Urinary bladder (tissue), 3 donors: ENCODE measurements at regions not wholly inside any gene's neighbourhood (a gene's known extent, or its start where the extent isn't known, plus 50 kb on each side); places are given as distances from the start of the nearest gene placed in this dataset.

Experiments
- DNase-seq: peaks from one replicate; pipeline ENCODE4 v3.0.0-alpha.2; 2015; ENCODE audit errors: extremely low spot score
- H3K27ac ChIP-seq: one replicate; pipeline ENCODE4 v1.5.1; 2013; ENCODE audit warnings: low read depth, mild to moderate bottlenecking, moderate library complexity
- H3K36me3 ChIP-seq: one replicate; pipeline ENCODE4 v1.6.1; 2013; ENCODE audit warnings: mild to moderate bottlenecking, moderate library complexity; ENCODE audit not compliant: insufficient read depth
- H3K4me1 ChIP-seq: one replicate; pipeline ENCODE4 v1.6.1; 2013; ENCODE audit warnings: mild to moderate bottlenecking, moderate library complexity; ENCODE audit not compliant: insufficient read depth
- H3K4me3 ChIP-seq: one replicate; pipeline ENCODE4 v1.5.1; 2013; ENCODE audit warnings: low read depth, low read length
- WGBS: extraction: QIAGEN DNeasy Blood & Tissue Kit; methylation state at CpG from one replicate; pipeline ENCODE4 v1.1.7; 2013; 5-methylcytosine and 5-hydroxymethylcytosine counted together
- donor health status: healthy with polysubstance abuse.
- donor health status: healthy.

GRCh38 chr9:28267351-28267750, 694.1 kb upstream of the C9orf72 start:
- WGBS = 86% methylated on average over 6 of the region's 6 CpGs
- no peak overlapping the region for H3K4me3 ChIP-seq
- DNase-seq = no peak
- no peak overlapping the region for H3K27ac ChIP-seq
- H3K36me3 ChIP-seq = no peaks in the 10 kb centered on the region
- H3K4me1 ChIP-seq = no peaks in the 10 kb centered on the region

DNA sequence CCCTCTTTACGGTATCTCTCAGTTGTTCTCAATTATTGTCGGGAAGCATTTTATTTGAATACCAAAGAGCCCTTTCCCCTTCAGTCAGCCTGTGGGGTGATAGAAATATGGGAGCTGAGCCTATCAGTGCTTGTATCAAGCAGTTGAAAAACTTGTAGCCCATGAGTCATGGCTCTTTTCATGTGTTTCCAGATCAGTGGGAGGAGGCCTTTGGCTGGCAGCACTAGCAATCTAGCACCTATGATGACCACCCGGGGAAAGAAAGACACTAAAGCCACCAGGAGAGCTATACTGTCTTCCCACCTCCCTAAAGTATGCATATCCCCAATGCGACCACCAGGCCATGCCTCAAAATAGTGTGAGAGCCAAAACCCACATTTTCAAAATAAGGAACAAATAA, 696.9 kb upstream of the C9orf72 start:
- WGBS = 86% methylated on average over 4 of the region's 4 CpGs

GRCh38 chr9:28272127-28272526, 698.8 kb upstream of the C9orf72 start:
- 86% methylated on average over 4 of the region's 4 CpGs for WGBS
- Histone ChIP-seq H3K4me3 (no peak overlapping the region), H3K4me1 (no peaks in the 10 kb centered on the region), H3K36me3 (peaks cover 2% of the 10 kb centered on the region), H3K27ac (no peak overlapping the region)
- no peak for DNase-seq

More for the DNA sequence above, 696.9 kb upstream of the C9orf72 start:
- no peaks in the 10 kb centered on the region for H3K4me1 ChIP-seq
- H3K4me3 ChIP-seq = no peak overlapping the region
- H3K36me3 ChIP-seq = peaks cover 2% of the 10 kb centered on the region
- H3K27ac ChIP-seq = no peak overlapping the region
- no peak for DNase-seq

- WGBS = 64% methylated on average over 4 of the region's 4 CpGs
- no peak overlapping the region for H3K27ac ChIP-seq
Measured at GRCh38 chr9:28287455-28287854, 714.2 kb upstream of the C9orf72 start.

DNA sequence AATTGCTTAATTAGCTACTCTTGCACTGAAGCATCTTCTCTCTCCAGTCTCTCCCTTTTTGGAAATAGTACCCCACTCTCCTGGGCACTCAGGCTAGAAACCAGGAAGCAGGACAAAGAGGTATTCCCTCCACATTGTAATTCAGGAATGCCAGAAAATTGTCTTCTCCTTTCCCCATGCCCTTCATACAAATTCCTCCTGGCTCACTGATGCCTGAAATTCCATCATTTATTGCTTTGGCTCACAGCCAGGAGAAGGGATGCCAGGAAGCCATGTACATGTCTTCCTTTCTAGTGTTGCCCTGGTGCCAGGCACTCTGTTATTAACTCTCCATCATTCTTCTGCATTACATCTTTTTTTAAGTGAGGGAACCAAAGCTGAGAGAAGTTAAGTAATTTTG, 716.5 kb upstream of the C9orf72 start:
- H3K36me3 ChIP-seq = no peaks in the 10 kb centered on the region
- H3K27ac ChIP-seq = no peak overlapping the region
- no peaks in the 10 kb centered on the region for H3K4me1 ChIP-seq
- H3K4me3 ChIP-seq = no peak overlapping the region
- DNase-seq = no peak

More at GRCh38 chr9:28287455-28287854, 714.2 kb upstream of the C9orf72 start:
- no peak for DNase-seq
- Histone ChIP-seq H3K36me3 (no peaks in the 10 kb centered on the region), H3K4me3 (no peak overlapping the region), H3K4me1 (no peaks in the 10 kb centered on the region)

GRCh38 chr9:28293369-28294090, 720.2 kb upstream of the C9orf72 start:
- no peak overlapping the region for H3K4me3 ChIP-seq
- no peaks in the 10 kb centered on the region for H3K36me3 ChIP-seq
- H3K4me1 ChIP-seq = no peaks in the 10 kb centered on the region
- 73% methylated on average over 3 of the region's 3 CpGs for WGBS
- DNase-seq = no peak
- H3K27ac ChIP-seq = no peak overlapping the region

- Histone ChIP-seq H3K4me1 (no peaks in the 10 kb centered on the region), H3K27ac (no peak overlapping the region)
- no peak for DNase-seq
Measured at GRCh38 chr9:28301281-28301680, 728.0 kb upstream of the C9orf72 start.

GRCh38 chr9:28317745-28318144, 744.5 kb upstream of the C9orf72 start:
- H3K4me3 ChIP-seq = no peak overlapping the region
- H3K36me3 ChIP-seq = no peaks in the 10 kb centered on the region
- 78% methylated on average over 1 of the region's 1 CpG for WGBS
- no peaks in the 10 kb centered on the region for H3K4me1 ChIP-seq
- DNase-seq = no peak
- no peak overlapping the region for H3K27ac ChIP-seq

More at GRCh38 chr9:28301281-28301680, 728.0 kb upstream of the C9orf72 start:
- no peak overlapping the region for H3K4me3 ChIP-seq
- H3K36me3 ChIP-seq = no peaks in the 10 kb centered on the region

DNA sequence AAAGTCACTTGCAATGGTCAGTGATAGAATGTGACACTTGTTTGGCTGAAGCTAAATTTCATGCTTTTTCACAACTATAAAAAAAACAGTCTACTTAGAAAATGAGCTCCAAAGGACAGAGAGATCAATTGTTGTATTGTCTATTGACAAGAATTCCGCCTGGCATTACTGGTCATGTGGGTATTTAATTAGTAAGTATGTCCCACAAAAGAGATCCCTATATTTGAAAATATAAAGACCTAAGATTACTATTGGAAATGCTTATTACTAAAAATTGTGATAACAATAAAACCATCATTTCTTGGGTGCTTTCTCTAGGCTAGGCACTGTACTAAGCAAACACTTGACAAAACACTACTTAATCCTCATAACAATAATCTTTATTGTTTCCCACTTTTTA, 745.2 kb upstream of the C9orf72 start:
- DNase-seq = no peak
- H3K4me3 ChIP-seq = no peak overlapping the region
- 82% methylated on average over 1 of the region's 1 CpG for WGBS
- no peaks in the 10 kb centered on the region for H3K36me3 ChIP-seq
- no peaks in the 10 kb centered on the region for H3K4me1 ChIP-seq
- no peak overlapping the region for H3K27ac ChIP-seq

DNA sequence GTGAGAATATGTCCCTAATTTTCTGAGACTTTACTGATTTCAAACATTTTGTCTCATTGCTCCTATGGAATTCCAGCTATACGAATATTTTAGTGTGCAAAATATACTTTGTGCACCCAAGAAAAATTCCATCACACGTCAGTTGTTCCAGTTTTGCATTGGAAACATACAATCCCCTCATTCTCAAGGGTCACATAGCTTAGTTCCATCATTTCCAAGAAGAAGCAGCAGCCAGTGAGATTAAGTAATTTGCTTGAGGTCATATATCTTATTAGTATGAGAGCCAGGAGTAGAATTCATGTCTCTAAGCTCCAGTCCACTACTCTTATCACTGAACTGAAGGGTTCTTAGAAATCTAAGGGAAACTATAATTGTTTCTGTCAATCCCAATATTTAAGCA, 746.7 kb upstream of the C9orf72 start:
- no peak for DNase-seq
- WGBS = 80% methylated on average over 2 of the region's 2 CpGs
- Histone ChIP-seq H3K36me3 (no peaks in the 10 kb centered on the region), H3K4me1 (no peaks in the 10 kb centered on the region), H3K27ac (no peak overlapping the region), H3K4me3 (no peak overlapping the region)

DNA sequence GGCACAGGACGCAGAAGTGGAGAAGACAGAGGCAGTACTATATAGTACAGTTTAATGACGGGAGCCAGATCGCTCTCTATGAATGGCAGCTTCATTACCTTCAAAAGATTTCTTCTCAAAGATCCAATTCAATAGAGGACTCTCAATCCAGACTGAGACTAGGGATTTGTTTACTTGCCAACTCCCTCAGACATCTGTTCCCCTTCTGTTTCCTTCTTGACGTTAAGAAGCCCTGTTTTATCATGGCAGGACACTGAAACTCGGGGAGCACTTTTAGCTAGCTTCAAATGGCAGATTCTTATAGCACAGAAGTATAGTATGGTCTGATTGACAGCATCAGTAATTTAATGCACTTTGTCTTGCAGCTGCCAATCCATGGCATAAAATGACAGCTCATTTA, 747.3 kb upstream of the C9orf72 start:
- no peaks in the 10 kb centered on the region for H3K4me1 ChIP-seq
- H3K27ac ChIP-seq = no peak overlapping the region
- H3K36me3 ChIP-seq = no peaks in the 10 kb centered on the region
- WGBS = 53% methylated on average over 5 of the region's 5 CpGs
- DNase-seq = no peak
- no peak overlapping the region for H3K4me3 ChIP-seq

DNA sequence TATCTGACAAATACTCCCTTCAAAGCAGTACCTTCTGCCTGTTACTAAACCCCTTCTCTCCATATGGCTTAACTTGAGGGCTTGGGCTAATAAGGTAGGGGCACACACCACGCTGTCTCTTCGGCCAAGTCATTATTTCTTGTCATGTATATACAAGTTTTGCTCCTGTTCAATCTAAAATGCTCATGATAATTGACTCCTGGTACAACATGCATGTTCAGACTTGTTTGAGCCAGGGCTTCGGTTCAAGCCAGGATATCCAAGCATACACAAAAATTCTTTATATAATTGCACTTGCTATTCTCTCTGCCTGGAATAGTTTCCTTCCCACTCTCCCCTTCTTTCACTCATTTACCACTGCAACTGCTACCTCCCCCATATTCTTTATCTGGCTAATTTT, 756.0 kb upstream of the C9orf72 start:
- no peak overlapping the region for H3K27ac ChIP-seq
- DNase-seq = no peak
- WGBS = 89% methylated on average over 3 of the region's 3 CpGs
- H3K36me3 ChIP-seq = no peaks in the 10 kb centered on the region
- H3K4me3 ChIP-seq = no peak overlapping the region
- no peaks in the 10 kb centered on the region for H3K4me1 ChIP-seq

- Histone ChIP-seq H3K4me1 (no peaks in the 10 kb centered on the region), H3K27ac (no peak overlapping the region), H3K36me3 (no peaks in the 10 kb centered on the region), H3K4me3 (no peak overlapping the region)
- WGBS = 43% methylated on average over 3 of the region's 3 CpGs
- DNase-seq = no peak
Measured at GRCh38 chr9:28332648-28333047, 759.4 kb upstream of the C9orf72 start.

- Histone ChIP-seq H3K36me3 (no peaks in the 10 kb centered on the region), H3K4me1 (no peaks in the 10 kb centered on the region), H3K27ac (no peak overlapping the region), H3K4me3 (no peak overlapping the region)
- 85% methylated on average over 4 of the region's 4 CpGs for WGBS
- no peak for DNase-seq
Measured at GRCh38 chr9:28341913-28342312, 768.6 kb upstream of the C9orf72 start.
